T-cell (primary cell): ENCODE measurements at regions not wholly inside any gene's neighbourhood (a gene's known extent, or its start where the extent isn't known, plus 50 kb on each side); places are given as distances from the start of the nearest gene placed in this dataset.

ENCODE experiments used
- ATAC-seq, 4 experiments: fragments of 200-7000 bp in 3 of 4; fragments of 150-1000 bp in 1 of 4; cut with Tn5 transposase; replicated peaks in 1 of 4; 1 replicate in 3 of 4; 2 replicates in 1 of 4; pipeline ENCODE4 v1.10.0; 2021; ENCODE audit warnings: moderate library complexity in 3 of 4, mild to moderate bottlenecking in 2 of 4, moderate number of reproducible peaks in 1 of 4
- CTCF ChIA-PET, 2 donors: fragments of 300-600 bp; sonication (Branson Sonifier 250); formaldehyde crosslinking; loops; one replicate each; lab custom pipeline; 2022; ENCODE audit warnings: antibody characterized with exemption in 2 of 2; lab: Charles Lee
- POLR2A ChIA-PET, 2 donors: fragments of 300-600 bp; sonication (Branson Sonifier 250); formaldehyde crosslinking; loops; one replicate each; lab custom pipeline; 2022; ENCODE audit warnings: antibody characterized with exemption in 2 of 2; lab: Charles Lee
- DNase-seq, 35 experiments: peaks; one replicate each; pipeline versions ENCODE4 v3.0.0 to v3.0.0-alpha.2; 2013 to 2023
- H3K27ac ChIP-seq: one replicate; pipeline ENCODE4 v1.5.1; 2013; ENCODE audit warnings: low read length
- H3K27me3 ChIP-seq, 2 experiments: replicated peaks in 1 of 2; 1 replicate in 1 of 2; 2 replicates in 1 of 2; pipeline versions ENCODE4 v1.6.1 to v1.7.0; 2013; ENCODE audit warnings: low read length in 1 of 2, mixed read lengths in 1 of 2; ENCODE audit not compliant: control insufficient read depth in 2 of 2, insufficient read depth in 2 of 2; ENCODE audit errors: extremely low read depth in 1 of 2
- H3K36me3 ChIP-seq, 2 donors: 1 replicate in 1 of 2; 2 replicates in 1 of 2; pipeline versions ENCODE4 v1.6.1 to v1.7.0; 2013; ENCODE audit warnings: low read length in 1 of 2; ENCODE audit not compliant: control insufficient read depth in 2 of 2, insufficient read depth in 1 of 2; ENCODE audit errors: extremely low read depth in 1 of 2
- H3K4me1 ChIP-seq, 2 experiments: 1 replicate in 1 of 2; 2 replicates in 1 of 2; pipeline versions ENCODE4 v1.6.1 to v1.7.0; 2013; ENCODE audit warnings: low read length in 2 of 2, mixed read lengths in 1 of 2; ENCODE audit not compliant: insufficient read depth in 2 of 2, control insufficient read depth in 1 of 2; ENCODE audit errors: extremely low read depth in 1 of 2
- H3K4me3 ChIP-seq, 2 donors: 1 replicate in 1 of 2; 2 replicates in 1 of 2; pipeline versions ENCODE4 v1.5.1 to v1.7.0; 2013; ENCODE audit warnings: mild to moderate bottlenecking in 2 of 2, low read length in 1 of 2, moderate library complexity in 1 of 2; ENCODE audit not compliant: control insufficient read depth in 1 of 2; ENCODE audit errors: extremely low read depth in 1 of 2
- H3K9me3 ChIP-seq: 2 replicates; pipeline ENCODE4 v1.7.0; 2013
- H3K27ac Mint-ChIP-seq, 2 donors: one replicate each; pipeline ENCODE4 v1.8.0; 2020 to 2021; ENCODE audit warnings: mild to moderate bottlenecking in 2 of 2, mixed read lengths in 2 of 2
- H3K27me3 Mint-ChIP-seq, 2 donors: one replicate each; pipeline ENCODE4 v1.8.0; 2021 to 2022; ENCODE audit warnings: mixed read lengths in 2 of 2
- H3K36me3 Mint-ChIP-seq: one replicate; pipeline ENCODE4 v1.8.0; 2021; ENCODE audit warnings: mixed read lengths
- H3K4me1 Mint-ChIP-seq, 3 donors: one replicate each; pipeline ENCODE4 v1.8.0; 2020 to 2022; ENCODE audit warnings: mixed read lengths in 3 of 3, mild to moderate bottlenecking in 1 of 3
- H3K4me3 Mint-ChIP-seq, 3 donors: one replicate each; pipeline ENCODE4 v1.8.0; 2020 to 2022; ENCODE audit warnings: mild to moderate bottlenecking in 3 of 3, mixed read lengths in 3 of 3, moderate library complexity in 3 of 3
- H3K9me3 Mint-ChIP-seq, 3 donors: one replicate each; pipeline ENCODE4 v1.8.0; 2020 to 2022; ENCODE audit warnings: mixed read lengths in 3 of 3
- WGBS: methylation state at CpG from one replicate; pipeline ENCODE4 v1.1.5; 2013; ENCODE audit warnings: missing lambda C conversion rate; ENCODE audit not compliant: insufficient coverage; 5-methylcytosine and 5-hydroxymethylcytosine counted together

DNA sequence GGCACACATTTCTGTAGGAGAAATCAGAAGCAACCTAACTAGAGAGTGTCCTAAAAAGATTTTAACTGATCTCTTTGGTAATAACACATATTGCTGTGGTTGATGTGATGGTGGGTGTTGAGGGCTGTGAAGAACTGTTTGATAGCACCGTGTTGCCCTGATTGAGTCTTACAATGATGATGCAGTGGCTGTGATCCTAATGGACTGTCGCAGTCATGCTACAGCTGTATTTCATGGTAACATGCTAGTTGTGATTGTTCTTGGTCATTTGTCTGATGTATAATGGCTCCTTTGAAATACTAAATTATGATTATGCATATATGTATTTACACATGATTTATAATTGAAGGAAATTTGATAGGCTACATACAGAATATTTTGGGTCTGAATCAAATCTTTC, 82.5 kb upstream of the MMADHC start:
- peaks cover 0 to 3% of the 10 kb centered on the region in 2 donors for H3K27me3 Mint-ChIP-seq
- 83% methylated on average over 1 of the region's 2 CpGs for WGBS
- H3K9me3 Mint-ChIP-seq: peaks cover 2 to 7% (median 7%) of the 10 kb centered on the region in 3 donors
- no peak for ATAC-seq
- no peaks in the 10 kb centered on the region for H3K36me3 Mint-ChIP-seq
- Histone ChIP-seq H3K9me3 (no peaks in the 10 kb centered on the region), H3K36me3 (no peaks in the 10 kb centered on the region), H3K4me3 (no peak overlapping the region), H3K27ac (no peak overlapping the region), H3K4me1 (no peaks in the 10 kb centered on the region), H3K27me3 (no peaks in the 10 kb centered on the region)
- no peak overlapping the region for H3K27ac Mint-ChIP-seq
- POLR2A ChIA-PET: no interaction called here
- CTCF ChIA-PET: no interaction called here
- H3K4me3 Mint-ChIP-seq: no peak overlapping the region
- no peak for DNase-seq
- no peaks in the 10 kb centered on the region for H3K4me1 Mint-ChIP-seq

DNA sequence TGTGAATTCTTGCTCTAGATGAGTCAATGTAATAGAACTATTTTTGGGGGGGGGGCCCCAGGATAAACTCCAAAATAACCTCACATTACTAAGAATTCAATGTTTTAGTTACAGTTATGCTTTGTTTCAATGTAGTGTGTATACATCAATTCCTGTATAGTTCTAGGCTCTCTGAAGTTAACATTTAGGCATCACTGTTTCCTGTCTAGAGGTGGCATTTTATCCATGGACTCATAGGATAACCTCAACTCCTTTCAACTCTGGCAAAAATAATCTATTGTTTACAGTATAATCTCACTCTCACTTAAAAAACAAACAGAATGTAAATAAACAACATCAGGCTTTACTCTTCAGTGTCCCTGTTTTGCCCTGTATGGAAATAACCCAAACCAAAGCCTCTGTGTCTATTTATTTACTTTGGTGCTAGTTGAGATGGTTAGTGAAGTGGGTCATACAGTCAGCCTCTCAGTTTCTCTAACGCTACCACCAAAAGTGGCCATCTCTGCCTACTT, 79.3 kb upstream of the MMADHC start:
- H3K27ac ChIP-seq: no peak overlapping the region
- Mint-ChIP-seq H3K36me3 (no peaks in the 10 kb centered on the region), H3K27me3 (no peaks in the 10 kb centered on the region), H3K4me1 (no peaks in the 10 kb centered on the region), H3K27ac (no peak overlapping the region), H3K9me3 (peaks cover 3 to 7% (median 4%) of the 10 kb centered on the region in 3 donors), H3K4me3 (no peak overlapping the region)
- no peak for ATAC-seq
- no CpG with 5 or more reads among the region's 1 CpG for WGBS
- no peaks in the 10 kb centered on the region for H3K27me3 ChIP-seq
- H3K4me3 ChIP-seq: no peak overlapping the region
- H3K9me3 ChIP-seq: no peaks in the 10 kb centered on the region
- POLR2A ChIA-PET: no interaction called here
- CTCF ChIA-PET: no interaction called here
- H3K4me1 ChIP-seq: no peaks in the 10 kb centered on the region
- no peak for DNase-seq
- no peaks in the 10 kb centered on the region for H3K36me3 ChIP-seq

DNA sequence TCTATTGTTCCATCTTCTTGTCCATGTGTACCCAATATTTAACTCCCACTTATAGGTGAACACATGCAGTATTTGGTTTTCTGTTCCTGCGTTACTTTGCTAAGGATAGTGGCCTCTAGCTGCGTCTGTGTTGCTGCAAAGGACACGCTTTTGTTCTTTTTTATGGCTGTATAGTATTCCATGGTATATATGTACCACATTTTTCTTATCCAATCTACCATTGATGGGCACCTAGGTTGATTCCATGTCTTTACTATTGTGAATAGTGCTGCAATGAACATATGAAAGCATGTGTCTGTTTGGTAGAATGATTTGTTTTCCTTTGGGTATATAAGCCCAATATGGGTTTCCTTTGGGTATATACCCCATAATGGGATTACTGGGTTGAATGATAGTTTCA, 77.3 kb upstream of the MMADHC start:
- no peak overlapping the region for H3K4me3 Mint-ChIP-seq
- peaks cover 0 to 2% of the 10 kb centered on the region in 2 donors for H3K27me3 Mint-ChIP-seq

DNA sequence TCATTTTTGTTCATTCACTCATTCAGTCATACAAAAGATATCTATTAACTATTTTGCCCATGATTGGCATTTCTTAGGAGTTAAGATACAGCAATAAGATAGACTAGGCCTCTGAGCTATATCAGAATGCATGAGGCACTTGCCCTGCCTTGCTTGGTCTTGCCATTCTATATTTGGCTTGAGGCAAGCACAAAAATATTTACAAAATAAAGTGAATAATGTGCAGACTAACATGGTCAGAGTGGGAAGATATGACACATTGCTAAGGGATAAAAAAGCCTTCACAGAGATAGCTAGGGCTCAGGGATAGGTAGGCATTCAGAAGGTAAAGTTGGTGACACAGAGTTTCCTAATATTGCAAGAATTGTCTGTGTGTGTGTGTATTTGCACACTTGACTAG, 75.0 kb upstream of the MMADHC start:
- no peaks in the 10 kb centered on the region for H3K4me1 Mint-ChIP-seq
- ChIA-PET CTCF (no interaction called here), POLR2A (no interaction called here)
- H3K9me3 ChIP-seq: no peaks in the 10 kb centered on the region
- no peak overlapping the region for H3K27ac ChIP-seq
- H3K27me3 ChIP-seq: no peaks in the 10 kb centered on the region
- no peaks in the 10 kb centered on the region for H3K36me3 Mint-ChIP-seq
- H3K9me3 Mint-ChIP-seq: peaks cover 3 to 7% (median 4%) of the 10 kb centered on the region in 3 donors
- no peaks in the 10 kb centered on the region for H3K4me1 ChIP-seq
- H3K27me3 Mint-ChIP-seq: peaks cover 4 to 13% of the 10 kb centered on the region in 2 donors
- DNase-seq (no peak), ATAC-seq (no peak)
- no peak overlapping the region for H3K4me3 ChIP-seq
- H3K27ac Mint-ChIP-seq: no peak overlapping the region
- no peaks in the 10 kb centered on the region for H3K36me3 ChIP-seq
- no peak overlapping the region for H3K4me3 Mint-ChIP-seq

More for the DNA sequence above, 77.3 kb upstream of the MMADHC start:
- DNase-seq (no peak), ATAC-seq (no peak)
- no CpG with 5 or more reads among the region's 3 CpGs for WGBS
- Mint-ChIP-seq H3K9me3 (peaks cover 3 to 7% (median 4%) of the 10 kb centered on the region in 3 donors), H3K27ac (no peak overlapping the region), H3K4me1 (no peaks in the 10 kb centered on the region), H3K36me3 (no peaks in the 10 kb centered on the region)
- no peak overlapping the region for H3K27ac ChIP-seq
- no peaks in the 10 kb centered on the region for H3K27me3 ChIP-seq
- CTCF ChIA-PET: no interaction called here
- no peaks in the 10 kb centered on the region for H3K9me3 ChIP-seq
- H3K4me3 ChIP-seq: no peak overlapping the region
- POLR2A ChIA-PET: no interaction called here
- no peaks in the 10 kb centered on the region for H3K4me1 ChIP-seq
- H3K36me3 ChIP-seq: no peaks in the 10 kb centered on the region

DNA sequence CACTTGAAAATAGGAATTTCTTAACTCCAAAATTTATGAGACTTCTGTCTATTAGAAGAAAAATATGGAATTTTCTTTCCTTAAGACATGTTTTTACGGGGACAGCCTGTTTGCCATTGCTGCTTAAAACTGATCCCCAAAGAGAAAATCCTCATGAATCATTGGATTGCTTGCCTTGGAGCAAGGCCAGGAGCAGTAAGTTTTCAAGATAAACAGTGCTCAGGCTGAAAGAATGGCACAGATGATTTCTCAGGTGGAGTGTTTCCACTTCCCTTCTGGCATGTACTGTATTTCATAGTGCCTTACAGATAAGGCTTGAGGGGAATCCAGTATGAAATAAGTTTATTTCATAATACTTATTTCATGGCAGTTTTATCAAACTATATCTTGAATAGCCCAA, 74.3 kb upstream of the MMADHC start:
- H3K9me3 ChIP-seq: no peaks in the 10 kb centered on the region
- no peaks in the 10 kb centered on the region for H3K27me3 ChIP-seq
- peaks cover 3 to 7% (median 4%) of the 10 kb centered on the region in 3 donors for H3K9me3 Mint-ChIP-seq
- H3K27me3 Mint-ChIP-seq: peaks cover 4 to 13% of the 10 kb centered on the region in 2 donors
- no peak overlapping the region for H3K27ac Mint-ChIP-seq
- DNase-seq (no peak), ATAC-seq (no peak)
- WGBS: 57% methylated on average over 1 of the region's 1 CpG
- no peaks in the 10 kb centered on the region for H3K36me3 Mint-ChIP-seq
- H3K4me3 Mint-ChIP-seq: no peak overlapping the region
- H3K4me1 Mint-ChIP-seq: no peaks in the 10 kb centered on the region
- ChIA-PET CTCF (no interaction called here), POLR2A (no interaction called here)
- H3K27ac ChIP-seq: no peak overlapping the region
- no peak overlapping the region for H3K4me3 ChIP-seq
- H3K4me1 ChIP-seq: no peaks in the 10 kb centered on the region
- H3K36me3 ChIP-seq: no peaks in the 10 kb centered on the region

DNA sequence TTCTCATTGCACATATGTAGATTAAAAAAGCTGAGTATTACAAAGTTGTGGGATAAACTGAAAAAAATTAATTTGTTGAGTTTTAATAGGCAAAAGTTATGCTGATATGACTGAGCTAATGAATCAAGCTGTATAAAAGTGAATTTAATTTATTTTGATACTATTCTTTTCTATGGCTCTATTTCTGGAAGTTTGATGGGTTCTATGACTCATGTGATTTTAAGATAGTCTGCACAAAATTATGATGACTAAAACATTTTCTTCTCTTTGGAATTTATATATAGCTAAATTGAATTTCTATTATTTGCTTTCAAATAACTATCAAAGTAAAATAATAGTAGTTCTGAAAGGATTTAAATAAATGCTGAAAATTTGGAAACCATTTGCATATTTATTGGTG, 71.0 kb upstream of the MMADHC start:
- POLR2A ChIA-PET: interaction anchor here in 1 of 2 donors (0.6 kb wide), 1 partner anchor 514 kb away, joined by 4 read pairs; no protein-coding TSS in a partner anchor
- Mint-ChIP-seq H3K27ac (no peak overlapping the region), H3K4me3 (no peak overlapping the region), H3K9me3 (peaks cover 0 to 6% (median 4%) of the 10 kb centered on the region in 3 donors), H3K27me3 (peaks cover 4 to 18% of the 10 kb centered on the region in 2 donors), H3K4me1 (no peaks in the 10 kb centered on the region), H3K36me3 (no peaks in the 10 kb centered on the region)
- H3K27ac ChIP-seq: no peak overlapping the region
- CTCF ChIA-PET: interaction anchor here in 1 of 2 donors (0.6 kb wide), 1 partner anchor 1574 kb away, joined by 3 read pairs; no protein-coding TSS in a partner anchor
- no peak for ATAC-seq
- no peaks in the 10 kb centered on the region for H3K4me1 ChIP-seq
- H3K36me3 ChIP-seq: no peaks in the 10 kb centered on the region
- DNase-seq: no peak
- H3K9me3 ChIP-seq: no peaks in the 10 kb centered on the region
- H3K27me3 ChIP-seq: no peaks in the 10 kb centered on the region
- H3K4me3 ChIP-seq: no peak overlapping the region
